Retinal pigment epithelial cell (primary cell): ENCODE measurements at regions not wholly inside any gene's neighbourhood (a gene's known extent, or its start where the extent isn't known, plus 50 kb on each side); places are given as distances from the start of the nearest gene placed in this dataset.

Experiments used
- DNase-seq: peaks from one replicate; pipeline ENCODE4 v3.0.0-alpha.2; 2010; ENCODE audit warnings: low read depth
- H3K4me3 ChIP-seq: 2 replicates; pipeline ENCODE4 v1.5.1; 2011; ENCODE audit warnings: mild to moderate bottlenecking, low read length, control low read depth, moderate library complexity
- CTCF ChIP-seq: conservative IDR thresholded peaks from 2 replicates; pipeline ENCODE4 v1.5.1; 2011; ENCODE audit warnings: low read depth, low read length, control low read depth, inconsistent platforms

- no peak for TF ChIP-seq CTCF
- no peak for DNase-seq
Observed at GRCh38 chr2:222120933-222121332, 177.9 kb downstream of the PAX3 start.

GRCh38 chr2:222115296-222115695 is 183.5 kb downstream of the PAX3 start:
- TF ChIP-seq CTCF = no peak
- no peak overlapping the region for H3K4me3 ChIP-seq
- no peak for DNase-seq

More at GRCh38 chr2:222120933-222121332, 177.9 kb downstream of the PAX3 start:
- no peak overlapping the region for H3K4me3 ChIP-seq

DNA sequence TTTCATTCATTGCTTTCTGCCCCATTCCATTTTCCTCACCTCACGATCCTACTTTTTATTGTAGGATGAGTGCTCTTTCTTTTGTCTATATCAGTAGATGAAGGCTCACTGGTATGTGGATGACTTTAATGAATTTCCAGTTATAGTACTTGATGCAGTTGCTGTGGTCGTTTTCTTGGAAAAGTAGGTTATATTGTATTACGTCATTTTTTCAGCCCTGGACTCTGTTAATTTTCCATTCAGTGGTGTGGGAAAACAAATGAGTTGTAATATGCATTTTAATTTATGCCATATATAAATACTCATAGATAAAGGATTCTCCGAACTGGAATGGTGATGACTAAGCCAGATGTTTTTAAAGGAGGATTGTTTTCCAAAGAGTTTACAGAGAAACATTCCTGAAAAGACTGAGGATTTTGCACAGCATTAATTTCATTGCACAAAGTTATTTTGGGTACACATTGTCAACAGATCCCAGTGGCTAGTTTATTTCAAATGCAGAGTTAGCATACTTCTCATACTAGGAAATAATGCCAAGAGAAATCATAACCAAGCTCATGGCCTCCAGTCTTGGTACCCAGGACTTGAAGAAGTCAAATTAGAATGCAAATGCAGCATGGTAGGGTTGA is 189.7 kb downstream of the PAX3 start:
- no peak for TF ChIP-seq CTCF
- H3K4me3 ChIP-seq = no peak overlapping the region
- DNase-seq = no peak

GRCh38 chr2:222108497-222108896 is 190.3 kb downstream of the PAX3 start:
- no peak for DNase-seq
- no peak overlapping the region for H3K4me3 ChIP-seq
- no peak for TF ChIP-seq CTCF

GRCh38 chr2:222105046-222105445 is 193.8 kb downstream of the PAX3 start:
- DNase-seq = no peak
- TF ChIP-seq CTCF = no peak
- H3K4me3 ChIP-seq = no peak overlapping the region

- no peak overlapping the region for H3K4me3 ChIP-seq
- no peak for TF ChIP-seq CTCF
- no peak for DNase-seq
Observed at GRCh38 chr2:222102575-222103349, 196.0 kb downstream of the PAX3 start.
